SIG-M5 treated with dmso at 0.1 percent for 504 hours (cell line): ENCODE measurements at regions not wholly inside any gene's neighbourhood (a gene's known extent, or its start where the extent isn't known, plus 50 kb on each side); places are given as distances from the start of the nearest gene placed in this dataset.
"Not testable (repeated sequence)": the region's sequence is repeated elsewhere in the genome, so short reads cannot be mapped to it uniquely, and the experiment has no call there.

Experiments used
- DNase-seq: peaks from one replicate; lab custom pipeline; 2025; ENCODE audit not compliant: unreplicated experiment; lab: John Stamatoyannopoulos, UW

GRCh38 chr2:56940054-56940453 lies 756.3 kb downstream of the CCDC85A start:
- DNase-seq, result no peak

DNA sequence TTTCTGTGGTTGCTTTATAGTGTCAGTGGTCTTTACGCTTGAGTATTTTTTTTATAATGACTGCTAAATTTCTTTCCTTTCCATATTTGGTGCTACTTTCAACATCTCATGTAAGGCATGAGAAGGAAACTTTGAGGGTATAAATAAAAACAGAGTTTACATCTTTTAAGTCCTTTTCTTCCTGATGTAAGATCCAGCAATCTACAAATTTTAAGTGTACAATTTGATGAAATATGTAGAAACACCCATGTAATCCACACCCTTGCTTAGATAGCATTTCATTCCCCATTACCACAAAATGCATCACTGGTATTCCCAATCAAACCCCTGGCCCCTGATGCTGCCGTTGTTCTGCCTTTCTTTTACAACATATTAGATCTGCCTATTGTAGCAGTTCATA lies 769.1 kb downstream of the CCDC85A start:
- no peak for DNase-seq

GRCh38 chr2:56960581-56960980 lies 776.8 kb downstream of the CCDC85A start:
- DNase-seq, result no peak

GRCh38 chr2:56962673-56963072 lies 778.9 kb downstream of the CCDC85A start:
- no peak for DNase-seq

DNA sequence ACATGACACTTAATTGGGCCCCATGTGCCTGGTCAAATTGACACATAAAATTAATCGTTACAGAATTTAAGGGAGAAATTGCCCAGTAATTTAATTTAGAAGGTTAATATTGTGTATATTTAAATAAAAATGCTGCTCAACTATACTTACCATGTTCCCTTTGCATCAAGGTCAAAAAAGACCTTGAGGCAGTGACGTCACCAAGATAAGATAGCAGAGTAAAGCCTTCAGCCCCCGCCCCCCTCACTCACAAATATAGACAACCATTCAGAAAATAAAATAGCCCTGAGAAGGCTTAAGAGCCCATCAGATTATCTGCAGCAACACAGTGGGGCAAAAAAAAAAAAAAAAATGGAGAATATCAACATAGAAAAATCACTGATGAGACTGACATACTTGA lies 785.7 kb downstream of the CCDC85A start:
- DNase-seq, result no peak

DNA sequence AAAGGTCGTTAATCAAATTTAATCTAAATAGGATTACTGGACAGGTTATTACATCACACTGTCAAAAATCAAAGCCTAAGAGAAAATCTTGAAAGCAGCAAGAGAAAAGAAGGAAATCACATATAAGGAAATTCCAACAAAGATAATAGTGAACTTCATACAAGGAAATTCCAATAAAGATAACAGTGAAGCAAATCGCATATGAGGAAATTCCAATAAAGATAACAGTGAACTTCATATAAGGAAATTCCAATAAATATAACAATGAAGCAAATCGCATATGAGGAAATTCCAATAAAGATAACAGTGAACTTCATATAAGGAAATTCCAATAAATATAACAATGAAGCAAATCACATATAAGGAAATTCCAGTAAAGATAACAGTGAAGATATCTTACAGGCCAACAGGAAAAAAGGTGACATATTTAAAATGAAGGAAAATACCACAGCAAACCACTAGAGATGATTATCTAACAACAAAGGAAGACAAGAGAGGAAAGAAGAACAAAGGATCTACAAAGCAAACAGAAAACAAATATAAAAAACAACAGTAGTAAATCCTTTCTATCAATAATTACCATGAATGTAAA lies 787.7 kb downstream of the CCDC85A start:
- no peak for DNase-seq

GRCh38 chr2:56981554-56981953 lies 797.8 kb downstream of the CCDC85A start:
- no peak for DNase-seq

- no peak for DNase-seq
Measured at GRCh38 chr2:56985609-56986008, 801.8 kb downstream of the CCDC85A start.

GRCh38 chr2:57022496-57022895 lies 838.7 kb downstream of the CCDC85A start:
- no peak for DNase-seq

DNA sequence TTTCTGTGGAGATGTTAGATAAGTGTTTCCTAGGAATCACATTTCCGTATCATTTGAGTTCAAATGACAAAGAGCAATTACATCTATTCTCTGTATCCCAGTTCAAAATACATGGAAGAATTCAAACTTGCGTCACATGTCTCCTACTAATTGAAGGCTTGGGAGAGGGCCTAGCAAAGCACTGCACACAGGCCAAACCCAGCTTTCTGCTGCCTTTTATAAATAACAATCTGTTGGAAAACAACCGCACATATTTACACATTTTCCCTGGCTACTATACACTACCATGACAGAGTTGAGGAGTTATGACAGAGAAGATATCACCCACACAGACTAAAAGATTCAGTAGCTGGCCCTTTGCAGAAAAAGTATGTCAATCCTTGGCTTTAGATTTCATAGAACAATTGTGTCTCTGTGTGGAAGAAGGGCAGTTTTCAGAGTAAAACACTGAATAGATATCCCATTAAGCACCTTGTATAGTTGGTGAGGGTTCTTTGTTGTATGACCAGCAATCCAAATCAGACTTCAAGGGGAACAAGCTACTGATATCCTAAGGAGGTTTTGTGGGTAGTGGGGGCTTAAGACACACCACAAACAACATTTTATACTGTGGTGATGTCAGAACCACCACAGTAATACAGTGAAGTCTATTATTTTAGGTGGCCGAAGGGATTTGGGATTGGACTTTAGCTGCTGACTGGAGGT lies 861.3 kb downstream of the CCDC85A start:
- DNase-seq, result no peak

GRCh38 chr2:57049273-57049672 lies 865.5 kb downstream of the CCDC85A start:
- no peak for DNase-seq

- no peak for DNase-seq
Measured at GRCh38 chr2:57050007-57050406, 866.2 kb downstream of the CCDC85A start.

- DNase-seq, result not testable (repeated sequence)
Measured at GRCh38 chr2:57066301-57066700, 882.5 kb downstream of the CCDC85A start.

GRCh38 chr2:57075226-57075625 lies 891.4 kb downstream of the CCDC85A start:
- DNase-seq, result no peak

- DNase-seq, result no peak
Measured at GRCh38 chr2:57080035-57080434, 896.2 kb downstream of the CCDC85A start.

GRCh38 chr2:57084697-57085281 lies 901.0 kb downstream of the CCDC85A start:
- DNase-seq, result no peak

- no peak for DNase-seq
Measured at GRCh38 chr2:57093020-57093419, 909.2 kb downstream of the CCDC85A start.

- DNase-seq, result no peak
Measured at GRCh38 chr2:57097855-57098254, 914.1 kb downstream of the CCDC85A start.

- no peak for DNase-seq
Measured at GRCh38 chr2:57100436-57100835, 916.6 kb downstream of the CCDC85A start.

- DNase-seq, result no peak
Measured at GRCh38 chr2:57105694-57106093, 921.9 kb downstream of the CCDC85A start.

- DNase-seq, result no peak
Measured at GRCh38 chr2:57107353-57107752, 923.6 kb downstream of the CCDC85A start.

- DNase-seq, result no peak
Measured at GRCh38 chr2:57111531-57111930, 927.7 kb downstream of the CCDC85A start.

GRCh38 chr2:57119141-57119540 lies 927.5 kb upstream of the VRK2 start:
- no peak for DNase-seq
